GM12865 (cell line): ENCODE measurements at regions not wholly inside any gene's neighbourhood (a gene's known extent, or its start where the extent isn't known, plus 50 kb on each side); places are given as distances from the start of the nearest gene placed in this dataset.

Source experiments
- DNase-seq: peaks from one replicate; pipeline ENCODE4 v3.0.0; 2010; ENCODE audit warnings: low read depth
- H3K4me3 ChIP-seq: 2 replicates; pipeline ENCODE4 v1.5.1; 2011; ENCODE audit warnings: mild to moderate bottlenecking, low read depth, low read length, control low read depth
- CTCF ChIP-seq: IDR thresholded peaks from 2 replicates; pipeline ENCODE4 v1.5.1; 2011; ENCODE audit warnings: low read length, control low read depth, low read depth, inconsistent platforms; ENCODE audit not compliant: insufficient read depth; ENCODE audit errors: missing control alignments

GRCh38 chr15:97528238-97528637, 432.3 kb upstream of the ARRDC4 start:
- H3K4me3 ChIP-seq, result no peak overlapping the region
- no peak for DNase-seq
- TF ChIP-seq CTCF, result no peak

GRCh38 chr15:97545799-97546198, 414.7 kb upstream of the ARRDC4 start:
- TF ChIP-seq CTCF, result no peak
- DNase-seq, result no peak
- H3K4me3 ChIP-seq, result no peak overlapping the region

GRCh38 chr15:97547381-97547780, 413.1 kb upstream of the ARRDC4 start:
- no peak for TF ChIP-seq CTCF
- no peak for DNase-seq

DNA sequence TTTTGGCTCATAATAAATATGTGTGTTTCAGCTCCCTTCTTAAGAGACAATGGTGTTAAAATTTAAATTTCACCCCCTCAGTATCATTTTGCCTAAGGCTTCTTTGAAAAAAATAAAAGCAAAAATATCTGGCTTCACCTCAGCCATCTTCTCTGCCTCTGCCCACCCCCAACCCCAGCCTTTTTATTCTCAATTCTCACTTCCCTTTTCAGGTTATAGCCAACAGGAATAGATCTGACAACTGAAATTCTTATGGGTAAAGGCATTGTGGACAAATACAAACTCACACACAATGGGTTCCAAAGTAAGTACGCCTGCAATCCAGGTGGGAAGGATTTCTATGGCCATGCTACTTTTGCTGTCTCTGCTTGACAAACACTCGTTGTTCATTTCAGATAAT, 399.0 kb upstream of the ARRDC4 start:
- DNase-seq, result no peak
- no peak overlapping the region for H3K4me3 ChIP-seq
- TF ChIP-seq CTCF, result no peak

More at GRCh38 chr15:97547381-97547780, 413.1 kb upstream of the ARRDC4 start:
- H3K4me3 ChIP-seq, result no peak overlapping the region

- no peak overlapping the region for H3K4me3 ChIP-seq
- no peak for DNase-seq
- no peak for TF ChIP-seq CTCF
These were observed 397.0 kb upstream of the ARRDC4 start for GRCh38 chr15:97563516-97563915.

DNA sequence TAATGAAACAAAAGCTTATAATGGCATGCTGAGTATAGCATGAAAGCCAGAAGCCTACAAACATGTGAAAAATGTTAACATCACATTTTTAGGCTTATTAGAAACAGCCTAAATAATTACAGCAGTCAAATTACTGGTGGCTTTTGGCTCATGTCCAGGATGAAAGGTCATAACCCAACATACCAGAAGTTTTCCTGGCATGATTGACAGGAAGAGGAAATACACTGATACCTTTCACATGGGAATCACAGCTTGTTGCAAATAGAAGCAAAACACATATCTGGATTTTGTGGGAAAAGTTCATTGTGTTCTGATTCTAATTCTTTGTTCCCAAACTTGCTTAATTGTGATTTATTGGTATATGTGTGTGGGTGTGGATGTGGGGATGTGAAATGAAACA, 393.5 kb upstream of the ARRDC4 start:
- no peak overlapping the region for H3K4me3 ChIP-seq
- no peak for TF ChIP-seq CTCF
- no peak for DNase-seq

DNA sequence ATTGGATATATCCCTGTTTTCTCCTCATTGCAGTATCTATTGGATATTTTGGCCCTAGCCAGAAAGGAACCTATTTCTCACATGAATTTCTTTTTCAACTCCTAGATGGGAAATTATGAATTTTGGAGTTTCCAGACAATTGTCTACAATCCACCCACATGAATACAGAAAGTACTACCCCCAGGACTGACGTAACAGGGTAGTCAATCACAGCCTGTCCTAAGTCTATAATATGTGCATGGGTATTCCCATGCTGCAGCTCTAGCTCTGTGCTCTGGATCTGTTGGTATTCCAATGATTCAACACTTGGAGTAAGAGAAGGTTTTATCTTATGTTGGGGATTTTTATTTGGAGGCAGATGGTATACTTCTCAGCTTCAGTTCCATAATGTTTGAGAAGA, 393.1 kb upstream of the ARRDC4 start:
- TF ChIP-seq CTCF, result no peak
- no peak overlapping the region for H3K4me3 ChIP-seq
- DNase-seq, result no peak
